HepG2 (cell line): ENCODE measurements at regions not wholly inside any gene's neighbourhood (a gene's known extent, or its start where the extent isn't known, plus 50 kb on each side); places are given as distances from the start of the nearest gene placed in this dataset.

Experiments used
- ATAC-seq: fragments of 200-7000 bp; cut with Tn5 transposase; 3 replicates; pipeline ENCODE4 v1.9.1; 2020; ENCODE audit warnings: mild to moderate bottlenecking, moderate library complexity
- BruUV-seq: library from RNA; stranded (reverse); fragments of 400-500 nt; replicated peaks from 2 replicates; lab custom pipeline; 2021; lab: Mats Ljungman, UMichigan
- CTCF ChIA-PET: fragments of 300-600 bp; formaldehyde crosslinking; extraction: SDS; loops from one replicate; lab custom pipeline; 2021; ENCODE audit warnings: low total read pairs, inconsistent platforms, low intra/inter-chr PET ratio; lab: Yijun Ruan, JAX
- POLR2A ChIA-PET: fragments of 350-600 bp; sonication (Branson Sonifier 250); formaldehyde crosslinking; loops from one replicate; lab custom pipeline; 2020; ENCODE audit warnings: antibody characterized with exemption, inconsistent platforms; lab: Yijun Ruan, JAX
- DNase-seq: peaks from one replicate; pipeline ENCODE4 v3.0.0-alpha.2; 2015; ENCODE audit warnings: low spot score
- FAIRE-seq: peaks from 3 replicates; lab custom pipeline; 2011; peaks lifted over from hg19 to GRCh38; lab: Jason Lieb, UNC
- H2AFZ ChIP-seq: one replicate; pipeline ENCODE4 v1.6.1; 2011; ENCODE audit warnings: low read length, inconsistent platforms
- H3K27ac ChIP-seq: fragments of 300-600 bp; 3 replicates; pipeline ENCODE4 v1.8.0; 2011; ENCODE audit warnings: mixed run types, mild to moderate bottlenecking, mixed read lengths, low read length, inconsistent platforms; ENCODE audit not compliant: insufficient read depth; ENCODE audit errors: extremely low read length
- H3K27me3 ChIP-seq, 2 experiments: fragments of 200-600 bp in 1 of 2; 2 replicates in 1 of 2; 3 replicates in 1 of 2; pipeline versions ENCODE4 v1.6.0 to v1.8.0; 2011; ENCODE audit warnings: low read length in 2 of 2, mild to moderate bottlenecking in 2 of 2, moderate library complexity in 2 of 2, inconsistent platforms in 1 of 2; ENCODE audit not compliant: insufficient read depth in 2 of 2, control insufficient read depth in 1 of 2
- H3K36me3 ChIP-seq, 2 experiments: fragments of 200-600 bp in 1 of 2; replicated peaks in 1 of 2; 2 replicates in 1 of 2; 3 replicates in 1 of 2; pipeline versions ENCODE4 v1.5.1 to v1.8.0; 2011; ENCODE audit warnings: low read length in 2 of 2, inconsistent platforms in 1 of 2; ENCODE audit not compliant: insufficient read depth in 2 of 2, control insufficient read depth in 1 of 2
- H3K4me1 ChIP-seq: 2 replicates; pipeline ENCODE4 v1.5.1; 2012; ENCODE audit warnings: low read length, inconsistent platforms; ENCODE audit not compliant: insufficient read depth
- H3K4me2 ChIP-seq: 2 replicates; pipeline ENCODE4 v1.6.0; 2011; ENCODE audit warnings: low read depth, low read length, inconsistent platforms
- H3K4me3 ChIP-seq, 3 experiments: fragments of 200-600 bp in 1 of 3; sonication (generic), shearing (Covaris generic) in 1 of 3; replicated peaks in 1 of 3; 2 replicates each; pipeline ENCODE4 v1.5.1; 2011 to 2016; ENCODE audit warnings: low read length in 3 of 3, inconsistent platforms in 2 of 3, low read depth in 2 of 3, mild to moderate bottlenecking in 2 of 3, control low read depth in 1 of 3, mixed read lengths in 1 of 3; ENCODE audit not compliant: insufficient read depth in 1 of 3
- H3K79me2 ChIP-seq: one replicate; pipeline ENCODE4 v1.6.1; 2011; ENCODE audit warnings: low read length, inconsistent platforms; ENCODE audit not compliant: insufficient read depth
- H3K9ac ChIP-seq: 2 replicates; pipeline ENCODE4 v1.6.0; 2011; ENCODE audit warnings: mild to moderate bottlenecking, low read depth, low read length, inconsistent platforms; ENCODE audit not compliant: insufficient read depth
- H3K9me3 ChIP-seq: 2 replicates; pipeline ENCODE4 v1.5.1; 2012; ENCODE audit warnings: mild to moderate bottlenecking, low read length
- H4K20me1 ChIP-seq: 2 replicates; pipeline ENCODE4 v1.6.0; 2011; ENCODE audit warnings: inconsistent platforms, mild to moderate bottlenecking, low read length, moderate library complexity; ENCODE audit not compliant: insufficient read depth
- CREM ChIP-seq, 2 experiments: sonication (generic) in 1 of 2; formaldehyde crosslinking in 1 of 2; IDR thresholded peaks; 2 replicates each; pipeline versions ENCODE4 v1.4.0 to v1.6.1; 2016 to 2020; ENCODE audit warnings: antibody characterized with exemption in 1 of 2, mild to moderate bottlenecking in 1 of 2, missing genetic modification reagents in 1 of 2
- ELF4 ChIP-seq: sonication (generic); formaldehyde crosslinking; IDR thresholded peaks from 2 replicates; pipeline ENCODE4 v1.5.0; 2020; ENCODE audit warnings: missing genetic modification reagents, mild to moderate bottlenecking, moderate library complexity, borderline replicate concordance
- SATB2 ChIP-seq: sonication (generic); formaldehyde crosslinking; IDR thresholded peaks from 2 replicates; pipeline ENCODE4 v1.5.0; 2020; ENCODE audit warnings: missing genetic modification reagents
- SIN3A ChIP-seq: IDR thresholded peaks from 2 replicates; pipeline ENCODE4 v1.6.1; 2011; ENCODE audit warnings: low read depth, mild to moderate bottlenecking, control low read depth, low read length, borderline replicate concordance
- ZBTB3 ChIP-seq: sonication (generic); formaldehyde crosslinking; IDR thresholded peaks from 2 replicates; pipeline ENCODE4 v1.4.0; 2020; ENCODE audit warnings: low read depth, mild to moderate bottlenecking, moderate library complexity, missing genetic modification reagents, borderline replicate concordance
- ZNF501 ChIP-seq: sonication (generic); formaldehyde crosslinking; IDR thresholded peaks from 2 replicates; pipeline ENCODE4 v1.5.1; 2020; ENCODE audit warnings: mild to moderate bottlenecking, moderate library complexity, missing genetic modification reagents
- ZNF652 ChIP-seq: IDR thresholded peaks from 2 replicates; pipeline ENCODE4 v1.6.1; 2016; ENCODE audit warnings: low read depth, borderline replicate concordance
- ZNF792 ChIP-seq: IDR thresholded peaks from 2 replicates; pipeline ENCODE4 v1.6.1; 2016
- WGBS: methylation state at CpG from one replicate; pipeline ENCODE4 v1.1.6; 2017; ENCODE audit warnings: low lambda C conversion rate; 5-methylcytosine and 5-hydroxymethylcytosine counted together
- in situ Hi-C: cut with HindIII; loops from 2 replicates; pipeline ENCODE4 v1.10.0; 2017; ENCODE audit warnings: low pct_unique_long_range_greater_than_20kb; ENCODE audit not compliant: extremely low pct_ligation_motif_present
- intact Hi-C: fragments of 100-400 bp; cut with micrococcal nuclease; formaldehyde crosslinking; loops from one replicate; pipeline ENCODE4 v1.10.0; 2022; ENCODE audit not compliant: unreplicated experiment
- TF ChIP-seq, protein P1 (sequence below): sonication (generic); formaldehyde crosslinking; IDR thresholded peaks from 2 replicates; pipeline ENCODE4 v1.8.1; 2023; ENCODE audit warnings: mild to moderate bottlenecking, moderate library complexity, missing genetic modification reagents
- TF ChIP-seq, protein P2 (sequence below): IDR thresholded peaks from 2 replicates; pipeline ENCODE4 v1.6.1; 2016; ENCODE audit warnings: control low read depth
- TF ChIP-seq, protein P3 (sequence below): sonication (generic); formaldehyde crosslinking; conservative IDR thresholded peaks from 2 replicates; pipeline ENCODE4 v1.8.1; 2023; ENCODE audit warnings: missing genetic modification reagents
- TF ChIP-seq, protein P4 (sequence below): sonication (generic); formaldehyde crosslinking; IDR thresholded peaks from 2 replicates; pipeline ENCODE4 v1.4.0; 2020; ENCODE audit warnings: missing genetic modification reagents

DNA sequence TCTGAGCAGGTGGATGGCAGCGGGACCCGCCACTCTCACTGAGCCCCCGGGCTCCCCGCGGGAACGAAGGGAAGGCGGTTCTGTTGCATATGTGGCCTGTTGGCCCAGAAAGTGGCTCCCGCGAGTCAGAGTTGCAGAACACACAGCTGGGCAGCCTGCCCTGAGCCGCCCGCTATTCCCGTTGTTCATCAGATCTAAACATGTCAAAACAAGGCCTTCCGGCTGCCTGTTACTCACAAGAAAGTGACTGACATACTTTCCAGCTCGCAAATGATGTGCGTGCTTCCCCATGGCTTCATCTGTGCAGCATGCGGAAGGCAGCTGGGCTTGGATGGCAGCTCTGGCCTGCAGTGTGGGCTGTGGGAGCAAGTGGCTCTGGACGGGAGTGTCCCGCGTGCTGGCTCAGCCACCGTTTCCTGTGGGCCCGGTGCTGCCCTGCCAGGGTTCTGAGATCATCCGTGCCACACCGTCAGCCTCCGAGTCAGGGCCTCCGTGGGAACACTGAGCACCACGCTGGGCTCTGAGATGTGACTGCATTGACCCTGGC is 227.3 kb downstream of the ERMARD start:
- ATAC-seq, result no peak
- Histone ChIP-seq H3K27me3 (peaks cover 20 to 76% of the 10 kb centered on the region in 2 experiments), H3K9ac (no peak overlapping the region)

More for the DNA sequence above, 227.3 kb downstream of the ERMARD start:
- H3K27ac ChIP-seq, result no peak overlapping the region
- no peaks in the 10 kb centered on the region for H3K9me3 ChIP-seq
- no peak for FAIRE-seq
- POLR2A ChIA-PET, result no interaction called here
- 37% methylated on average over 20 of the region's 26 CpGs for WGBS
- H3K79me2 ChIP-seq, result no peaks in the 10 kb centered on the region
- H4K20me1 ChIP-seq, result no peaks in the 10 kb centered on the region
- in situ Hi-C loops, result no loop called here
- no TSS peak for BruUV-seq
- H2AFZ ChIP-seq, result no peak overlapping the region
- TF ChIP-seq, protein P1, sequence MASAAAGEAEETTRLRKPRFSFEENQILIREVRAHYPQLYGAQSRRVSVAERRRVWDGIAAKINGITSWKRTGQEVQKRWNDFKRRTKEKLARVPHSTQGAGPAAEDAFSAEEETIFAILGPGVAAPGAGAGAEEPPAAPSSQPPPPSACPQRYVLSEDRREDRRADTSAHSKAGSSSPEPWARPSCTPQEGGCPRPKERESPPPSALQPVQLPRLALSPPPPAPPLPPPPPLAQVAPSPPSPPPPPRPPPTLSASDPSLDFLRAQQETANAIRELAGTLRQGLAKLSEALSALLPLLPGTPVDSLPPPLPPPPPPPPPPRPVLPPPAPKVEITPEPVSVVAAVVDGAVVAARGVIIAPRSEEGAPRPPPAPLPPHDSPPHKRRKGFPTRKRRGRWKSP (CRISPR knock-in tag), result no peak
- TF ChIP-seq SATB2 (no peak), CREM (IDR thresholded peaks at IDR 0.05) (no peak), CREM (CRISPR knock-in tag; IDR thresholded peaks at IDR 0.05) (no peak), SIN3A (no peak), ELF4 (CRISPR knock-in tag) (no peak), ZNF792 (CRISPR knock-in tag) (no peak), ZNF501 (CRISPR knock-in tag) (no peak), ZNF652 (no peak), ZBTB3 (CRISPR knock-in tag) (no peak)
- TF ChIP-seq, protein P2, sequence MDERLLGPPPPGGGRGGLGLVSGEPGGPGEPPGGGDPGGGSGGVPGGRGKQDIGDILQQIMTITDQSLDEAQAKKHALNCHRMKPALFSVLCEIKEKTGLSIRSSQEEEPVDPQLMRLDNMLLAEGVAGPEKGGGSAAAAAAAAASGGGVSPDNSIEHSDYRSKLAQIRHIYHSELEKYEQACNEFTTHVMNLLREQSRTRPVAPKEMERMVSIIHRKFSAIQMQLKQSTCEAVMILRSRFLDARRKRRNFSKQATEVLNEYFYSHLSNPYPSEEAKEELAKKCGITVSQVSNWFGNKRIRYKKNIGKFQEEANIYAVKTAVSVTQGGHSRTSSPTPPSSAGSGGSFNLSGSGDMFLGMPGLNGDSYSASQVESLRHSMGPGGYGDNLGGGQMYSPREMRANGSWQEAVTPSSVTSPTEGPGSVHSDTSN (CRISPR knock-in tag), result no peak
- TF ChIP-seq, protein P3, sequence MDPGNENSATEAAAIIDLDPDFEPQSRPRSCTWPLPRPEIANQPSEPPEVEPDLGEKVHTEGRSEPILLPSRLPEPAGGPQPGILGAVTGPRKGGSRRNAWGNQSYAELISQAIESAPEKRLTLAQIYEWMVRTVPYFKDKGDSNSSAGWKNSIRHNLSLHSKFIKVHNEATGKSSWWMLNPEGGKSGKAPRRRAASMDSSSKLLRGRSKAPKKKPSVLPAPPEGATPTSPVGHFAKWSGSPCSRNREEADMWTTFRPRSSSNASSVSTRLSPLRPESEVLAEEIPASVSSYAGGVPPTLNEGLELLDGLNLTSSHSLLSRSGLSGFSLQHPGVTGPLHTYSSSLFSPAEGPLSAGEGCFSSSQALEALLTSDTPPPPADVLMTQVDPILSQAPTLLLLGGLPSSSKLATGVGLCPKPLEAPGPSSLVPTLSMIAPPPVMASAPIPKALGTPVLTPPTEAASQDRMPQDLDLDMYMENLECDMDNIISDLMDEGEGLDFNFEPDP (CRISPR knock-in tag), result no peak
- TF ChIP-seq, protein P4, sequence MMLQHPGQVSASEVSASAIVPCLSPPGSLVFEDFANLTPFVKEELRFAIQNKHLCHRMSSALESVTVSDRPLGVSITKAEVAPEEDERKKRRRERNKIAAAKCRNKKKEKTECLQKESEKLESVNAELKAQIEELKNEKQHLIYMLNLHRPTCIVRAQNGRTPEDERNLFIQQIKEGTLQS (CRISPR knock-in tag), result no peak
- intact Hi-C loops, result no loop called here
- no peaks in the 10 kb centered on the region for H3K4me1 ChIP-seq
- H3K4me2 ChIP-seq, result no peak overlapping the region
- no peaks in the 10 kb centered on the region for H3K36me3 ChIP-seq
- H3K4me3 ChIP-seq, result no peak overlapping the region
- no peak for DNase-seq
- CTCF ChIA-PET, result no interaction called here
